Testis (tissue), 2 donors: ENCODE measurements at regions not wholly inside any gene's neighbourhood (a gene's known extent, or its start where the extent isn't known, plus 50 kb on each side); places are given as distances from the start of the nearest gene placed in this dataset.

ENCODE experiments used
- DNase-seq: peaks from one replicate; pipeline ENCODE4 v3.0.0-alpha.2; 2019
- H3K27ac ChIP-seq, 2 donors: fragments of 200-600 bp; sonication (generic); one replicate each; pipeline ENCODE4 v1.5.1; 2019
- H3K27me3 ChIP-seq: fragments of 200-600 bp; sonication (generic); one replicate; pipeline ENCODE4 v1.5.1; 2019
- H3K36me3 ChIP-seq: fragments of 200-600 bp; sonication (generic); one replicate; pipeline ENCODE4 v1.5.1; 2017; ENCODE audit warnings: low read depth; ENCODE audit errors: missing control alignments
- H3K4me1 ChIP-seq: fragments of 200-600 bp; sonication (generic); one replicate; pipeline ENCODE4 v1.5.1; 2019
- H3K4me3 ChIP-seq, 2 donors: fragments of 200-600 bp; sonication (generic); one replicate each; pipeline ENCODE4 v1.5.1; 2017 to 2019
- H3K9me3 ChIP-seq: fragments of 200-600 bp; sonication (generic); one replicate; pipeline ENCODE4 v1.5.1; 2017
- CTCF ChIP-seq, 3 experiments: fragments of 450-650 bp in 2 of 3; fragments of 200-600 bp in 1 of 3; sonication (generic) in 1 of 3; IDR thresholded peaks; one replicate each; pipeline ENCODE4 v1.5.1; 2016 to 2019; ENCODE audit warnings: antibody characterized with exemption in 3 of 3, mild to moderate bottlenecking in 2 of 3, moderate library complexity in 1 of 3
- POLR2A ChIP-seq: fragments of 450-650 bp; IDR thresholded peaks from one replicate; pipeline ENCODE4 v1.6.1; 2017; ENCODE audit warnings: antibody characterized with exemption, mild to moderate bottlenecking, moderate library complexity
- WGBS, 2 donors: methylation state at CpG; one replicate each; pipeline ENCODE4 v1.1.5; 2018; 5-methylcytosine and 5-hydroxymethylcytosine counted together
- intact Hi-C: fragments of 100-400 bp; cut with DNase I; formaldehyde crosslinking; loops from one replicate; pipeline ENCODE4 v1.15.1; 2023; ENCODE audit warnings: low total_unique reads

GRCh38 chr18:67310826-67311225, 205.7 kb downstream of the DSEL start:
- TF ChIP-seq CTCF (IDR thresholded peaks at IDR 0.05) (no peak), POLR2A (no peak)
- Histone ChIP-seq H3K4me3 (no peak overlapping the region), H3K9me3 (no peaks in the 10 kb centered on the region), H3K27ac (no peak overlapping the region), H3K27me3 (no peaks in the 10 kb centered on the region), H3K4me1 (no peaks in the 10 kb centered on the region), H3K36me3 (no peaks in the 10 kb centered on the region)
- intact Hi-C loops = no loop called here
- no peak for DNase-seq

- no peak for TF ChIP-seq CTCF (IDR thresholded peaks at IDR 0.05)
- TF ChIP-seq POLR2A = no peak
- no peak for DNase-seq
- H3K9me3 ChIP-seq = no peaks in the 10 kb centered on the region
- intact Hi-C loops = no loop called here
- no peak overlapping the region for H3K27ac ChIP-seq
- no peaks in the 10 kb centered on the region for H3K27me3 ChIP-seq
- 67 to 78% methylated on average over 4 of the region's 4 CpGs for WGBS, 2 donors
- no peak overlapping the region for H3K4me3 ChIP-seq
- H3K36me3 ChIP-seq = no peaks in the 10 kb centered on the region
- H3K4me1 ChIP-seq = no peaks in the 10 kb centered on the region
Measured at GRCh38 chr18:67308819-67309218, 207.7 kb downstream of the DSEL start.

DNA sequence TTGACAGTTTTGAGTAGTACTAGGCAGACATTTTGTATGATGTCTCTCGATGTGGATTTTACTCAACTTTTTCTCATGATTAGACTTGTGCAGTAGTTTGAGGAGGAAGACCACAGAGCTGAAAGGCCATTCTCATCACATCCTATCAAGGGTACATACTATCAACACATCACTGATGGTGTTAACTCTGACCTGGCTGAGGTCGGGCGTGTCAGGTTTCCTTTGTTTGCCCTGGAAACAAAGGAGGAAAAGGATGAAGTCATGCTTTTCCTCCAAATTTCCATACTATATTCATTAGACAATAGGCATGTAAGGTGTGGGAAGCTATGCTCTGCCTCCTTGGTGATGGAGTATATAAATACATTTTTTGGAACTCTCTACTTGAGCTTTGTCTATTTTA, 211.1 kb downstream of the DSEL start:
- 93 to 94% methylated on average over 3 of the region's 3 CpGs for WGBS, 2 donors
- Histone ChIP-seq H3K4me1 (no peaks in the 10 kb centered on the region), H3K9me3 (no peaks in the 10 kb centered on the region)

GRCh38 chr18:67302043-67302442, 214.5 kb downstream of the DSEL start:
- Histone ChIP-seq H3K9me3 (no peaks in the 10 kb centered on the region), H3K4me1 (no peaks in the 10 kb centered on the region), H3K27me3 (no peaks in the 10 kb centered on the region), H3K27ac (no peak overlapping the region), H3K4me3 (no peak overlapping the region), H3K36me3 (no peaks in the 10 kb centered on the region)
- TF ChIP-seq CTCF (IDR thresholded peaks at IDR 0.05) = no peak
- no peak for TF ChIP-seq POLR2A
- WGBS, 2 donors = 63 to 75% methylated on average over 1 of the region's 1 CpG
- DNase-seq = no peak
- intact Hi-C loops = no loop called here

More for the DNA sequence above, 211.1 kb downstream of the DSEL start:
- intact Hi-C loops = no loop called here
- H3K36me3 ChIP-seq = no peaks in the 10 kb centered on the region
- no peak overlapping the region for H3K4me3 ChIP-seq
- TF ChIP-seq CTCF (IDR thresholded peaks at IDR 0.05) = no peak
- DNase-seq = no peak
- no peak overlapping the region for H3K27ac ChIP-seq
- H3K27me3 ChIP-seq = no peaks in the 10 kb centered on the region

- no peak for DNase-seq
- Histone ChIP-seq H3K4me1 (no peaks in the 10 kb centered on the region), H3K9me3 (no peaks in the 10 kb centered on the region), H3K4me3 (no peak overlapping the region), H3K27ac (no peak overlapping the region), H3K36me3 (no peaks in the 10 kb centered on the region), H3K27me3 (no peaks in the 10 kb centered on the region)
- TF ChIP-seq POLR2A (no peak), CTCF (IDR thresholded peaks at IDR 0.05) (no peak)
- intact Hi-C loops = no loop called here
- WGBS, 2 donors = 100% methylated on average over 1 of the region's 1 CpG
Measured at GRCh38 chr18:67301592-67301991, 214.9 kb downstream of the DSEL start.
